ENCODE measurements at regions not wholly inside any gene's neighbourhood (a gene's known extent, or its start where the extent isn't known, plus 50 kb on each side); places are given as distances from the start of the nearest gene placed in this dataset.

DNA sequence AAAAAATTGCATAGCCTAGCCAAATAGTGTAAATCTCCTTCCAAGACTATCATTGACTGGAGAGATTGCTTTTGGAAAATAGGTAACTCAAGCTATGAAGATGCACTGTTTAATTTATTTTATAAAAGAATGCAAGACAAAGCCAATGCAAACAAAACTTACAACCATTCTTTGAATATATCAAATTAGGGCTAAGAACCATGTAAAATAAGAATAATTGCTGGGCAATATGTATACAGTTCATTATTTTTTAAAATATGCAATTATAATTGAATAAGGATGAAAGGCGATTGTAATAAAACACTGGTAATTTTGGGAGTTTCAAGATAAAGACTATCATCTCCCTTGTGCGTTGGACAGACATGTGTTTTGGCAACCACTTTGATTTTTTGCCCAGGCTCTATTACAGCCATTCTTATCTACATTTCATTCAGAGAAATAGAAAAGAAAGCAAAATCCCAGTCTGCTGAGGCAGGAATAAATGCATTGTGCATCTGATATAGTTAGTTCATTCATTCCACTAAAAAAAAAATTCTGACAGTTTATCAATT lies 242.3 kb upstream of the ROBO1 start:
- TF ChIP-seq, protein P1, sequence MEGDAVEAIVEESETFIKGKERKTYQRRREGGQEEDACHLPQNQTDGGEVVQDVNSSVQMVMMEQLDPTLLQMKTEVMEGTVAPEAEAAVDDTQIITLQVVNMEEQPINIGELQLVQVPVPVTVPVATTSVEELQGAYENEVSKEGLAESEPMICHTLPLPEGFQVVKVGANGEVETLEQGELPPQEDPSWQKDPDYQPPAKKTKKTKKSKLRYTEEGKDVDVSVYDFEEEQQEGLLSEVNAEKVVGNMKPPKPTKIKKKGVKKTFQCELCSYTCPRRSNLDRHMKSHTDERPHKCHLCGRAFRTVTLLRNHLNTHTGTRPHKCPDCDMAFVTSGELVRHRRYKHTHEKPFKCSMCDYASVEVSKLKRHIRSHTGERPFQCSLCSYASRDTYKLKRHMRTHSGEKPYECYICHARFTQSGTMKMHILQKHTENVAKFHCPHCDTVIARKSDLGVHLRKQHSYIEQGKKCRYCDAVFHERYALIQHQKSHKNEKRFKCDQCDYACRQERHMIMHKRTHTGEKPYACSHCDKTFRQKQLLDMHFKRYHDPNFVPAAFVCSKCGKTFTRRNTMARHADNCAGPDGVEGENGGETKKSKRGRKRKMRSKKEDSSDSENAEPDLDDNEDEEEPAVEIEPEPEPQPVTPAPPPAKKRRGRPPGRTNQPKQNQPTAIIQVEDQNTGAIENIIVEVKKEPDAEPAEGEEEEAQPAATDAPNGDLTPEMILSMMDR (IDR thresholded peaks at IDR 0.05) = no peak
- TF ChIP-seq ZFX (IDR thresholded peaks at IDR 0.05; ENCODE audit: borderline replicate concordance) = no peak
- no peak overlapping the region for H3K27ac ChIP-seq

DNA sequence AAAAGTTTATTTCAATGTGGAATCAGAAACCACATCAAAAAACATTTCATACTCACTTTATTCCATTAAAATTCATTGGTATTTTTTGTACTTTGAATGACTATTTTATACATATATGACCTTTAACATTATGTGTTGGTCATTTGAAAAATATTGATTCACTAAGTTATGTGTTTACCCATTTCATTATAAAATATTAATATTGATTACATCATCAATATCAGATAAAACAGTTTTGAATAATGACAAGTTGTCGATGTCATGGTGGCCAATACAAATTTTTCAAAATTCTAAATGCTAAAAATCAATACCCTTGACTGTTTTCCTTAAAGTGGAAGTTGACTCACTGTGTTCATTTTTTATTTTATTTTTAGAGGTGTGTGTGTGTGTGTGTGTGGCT lies 239.7 kb upstream of the ROBO1 start:
- TF ChIP-seq, protein P1 (IDR thresholded peaks at IDR 0.05) = no peak
- no peak for TF ChIP-seq ZFX (IDR thresholded peaks at IDR 0.05; ENCODE audit: borderline replicate concordance)
- no peak overlapping the region for H3K27ac ChIP-seq

DNA sequence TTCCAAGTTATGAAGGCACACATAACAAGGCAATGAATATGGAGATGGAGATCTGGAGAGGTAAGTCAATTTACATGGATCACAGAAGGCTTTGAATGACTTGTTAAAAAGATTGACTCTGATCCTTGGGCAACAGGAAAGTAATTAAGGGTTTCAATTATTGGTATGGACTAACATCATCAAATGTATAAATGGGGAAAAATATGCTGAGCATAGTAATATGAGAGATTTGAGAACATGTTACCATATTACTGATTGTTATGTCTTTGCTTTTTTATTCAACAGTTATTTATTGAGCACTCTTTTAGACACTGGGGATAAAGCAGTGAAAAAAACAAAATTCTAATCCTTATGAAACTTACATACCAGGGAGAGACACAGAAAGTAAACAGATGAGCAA lies 238.5 kb upstream of the ROBO1 start:
- TF ChIP-seq ZFX (IDR thresholded peaks at IDR 0.05; ENCODE audit: borderline replicate concordance) = no peak
- TF ChIP-seq, protein P1 (IDR thresholded peaks at IDR 0.05) = no peak

DNA sequence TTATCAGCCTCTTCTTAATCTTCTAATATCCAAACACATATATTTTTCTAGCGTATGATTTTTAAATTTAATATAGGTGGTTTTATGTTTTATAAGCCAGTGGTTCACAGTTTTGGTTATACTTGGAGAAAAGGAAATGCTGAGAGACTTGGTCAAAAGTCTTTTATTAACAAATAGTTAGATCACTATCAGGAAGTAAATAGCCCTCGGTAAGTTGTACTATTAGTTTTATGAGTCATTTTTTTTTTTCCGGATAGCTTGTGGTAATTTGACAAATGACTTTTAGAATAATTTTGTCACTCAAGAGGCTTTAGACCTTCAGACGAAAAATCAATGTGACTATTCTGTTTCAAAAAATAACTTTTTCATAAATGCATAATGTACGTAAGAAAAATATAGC lies 232.2 kb upstream of the ROBO1 start:
- no peak for TF ChIP-seq ZFX (IDR thresholded peaks at IDR 0.05; ENCODE audit: borderline replicate concordance)
- TF ChIP-seq, protein P1 (IDR thresholded peaks at IDR 0.05) = no peak
- peak overlapping the region; percentile 77 for H3K27ac ChIP-seq

More for the DNA sequence above, 238.5 kb upstream of the ROBO1 start:
- peak overlapping the region; percentile 60 for H3K27ac ChIP-seq

DNA sequence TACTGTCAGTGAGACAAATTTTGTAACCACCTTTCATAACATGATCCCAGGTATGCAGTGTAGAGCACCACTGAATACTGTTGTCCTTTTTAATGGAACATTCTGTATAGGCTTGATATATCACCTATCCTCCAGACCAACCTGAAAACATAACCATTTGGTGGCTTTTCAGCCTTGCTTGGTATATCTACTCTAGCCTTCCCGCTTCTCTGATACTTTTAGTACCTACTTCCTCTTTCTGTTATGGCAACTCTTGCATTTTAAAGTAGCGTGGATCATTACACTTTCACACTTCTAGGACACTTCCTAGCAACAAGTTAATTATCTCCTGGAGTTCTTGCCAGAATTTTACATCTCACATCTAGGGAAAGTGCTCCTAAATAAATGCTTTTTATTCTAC lies 226.6 kb upstream of the ROBO1 start:
- no peak overlapping the region for H3K27ac ChIP-seq
- TF ChIP-seq ZFX (IDR thresholded peaks at IDR 0.05; ENCODE audit: borderline replicate concordance) = no peak
- TF ChIP-seq, protein P1 (IDR thresholded peaks at IDR 0.05) = no peak

DNA sequence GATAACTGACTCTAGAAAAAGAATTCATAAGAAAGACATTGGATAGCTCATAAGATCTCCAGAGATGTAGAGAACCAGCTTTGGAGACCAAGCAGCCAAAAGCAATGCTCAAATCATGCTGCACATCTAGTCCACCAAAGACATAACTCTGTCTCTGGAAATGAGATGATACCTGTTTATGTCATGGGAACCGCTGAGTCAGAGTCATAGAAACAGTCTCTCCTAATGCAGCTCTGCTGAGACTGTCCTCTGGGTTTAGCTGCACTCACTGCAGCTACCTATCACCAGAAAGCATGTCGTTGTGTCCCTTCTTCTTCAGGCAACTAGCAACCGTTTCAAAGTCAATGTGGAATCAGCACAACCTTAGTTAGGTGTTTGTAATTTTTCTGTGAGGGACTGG lies 218.5 kb upstream of the ROBO1 start:
- no peak overlapping the region for H3K27ac ChIP-seq
- TF ChIP-seq ZFX (IDR thresholded peaks at IDR 0.05; ENCODE audit: borderline replicate concordance) = no peak
- TF ChIP-seq, protein P1 (IDR thresholded peaks at IDR 0.05) = no peak

DNA sequence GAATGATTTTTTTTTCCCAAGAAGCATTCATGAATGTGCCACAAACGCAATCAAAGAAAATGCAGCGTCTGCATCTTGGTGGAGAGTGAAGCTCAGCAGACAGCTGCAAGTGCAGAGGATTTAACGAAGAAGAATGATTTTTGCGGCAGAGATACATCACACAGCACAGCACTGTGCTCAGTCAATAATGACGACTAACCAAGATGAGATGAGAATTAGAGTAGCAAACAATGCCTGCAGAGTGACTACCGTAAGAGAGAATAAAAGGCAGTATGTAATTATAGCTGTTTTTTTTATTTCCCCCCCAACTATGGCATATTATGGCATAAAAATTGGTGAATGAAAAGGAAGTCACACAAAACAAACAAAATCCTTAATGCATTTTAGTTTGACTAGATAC lies 218.0 kb upstream of the ROBO1 start:
- no peak overlapping the region for H3K27ac ChIP-seq
- no peak for TF ChIP-seq ZFX (IDR thresholded peaks at IDR 0.05; ENCODE audit: borderline replicate concordance)
- TF ChIP-seq, protein P1 (IDR thresholded peaks at IDR 0.05) = no peak

Data from 22Rv1 (cell line).